OCI-LY1 (cell line): ENCODE measurements at regions not wholly inside any gene's neighbourhood (a gene's known extent, or its start where the extent isn't known, plus 50 kb on each side); places are given as distances from the start of the nearest gene placed in this dataset.

Experiments
- H2AFZ ChIP-seq: fragments of 200-600 bp; sonication (generic), shearing (Covaris generic); 2 replicates; pipeline ENCODE4 v1.6.0; 2014; ENCODE audit warnings: antibody characterized with exemption, mild to moderate bottlenecking, low read length
- H3F3A ChIP-seq: fragments of 200-600 bp; sonication (generic), shearing (Covaris generic); 2 replicates; pipeline ENCODE4 v1.6.0; 2014; ENCODE audit warnings: mild to moderate bottlenecking, antibody characterized with exemption, low read length, moderate library complexity; ENCODE audit not compliant: insufficient read depth
- H3K27ac ChIP-seq: fragments of 200-600 bp; sonication (generic); 2 replicates; pipeline ENCODE4 v1.5.1; 2014; ENCODE audit warnings: low read length, mixed run types, mild to moderate bottlenecking, low read depth; ENCODE audit not compliant: poor library complexity, severe bottlenecking
- H3K27me3 ChIP-seq: fragments of 200-600 bp; sonication (generic); 2 replicates; pipeline ENCODE4 v1.6.0; 2014; ENCODE audit warnings: antibody characterized with exemption, mild to moderate bottlenecking, low read length, moderate library complexity; ENCODE audit not compliant: insufficient read depth
- H3K36me3 ChIP-seq: fragments of 200-600 bp; sonication (generic); 2 replicates; pipeline ENCODE4 v1.6.1; 2014; ENCODE audit warnings: mild to moderate bottlenecking, antibody characterized with exemption, low read length, moderate library complexity, mixed read lengths; ENCODE audit not compliant: insufficient read depth
- H3K4me1 ChIP-seq: fragments of 200-600 bp; sonication (generic); 2 replicates; pipeline ENCODE4 v1.5.1; 2014; ENCODE audit warnings: mild to moderate bottlenecking, low read length, moderate library complexity; ENCODE audit not compliant: insufficient read depth, severe bottlenecking
- H3K4me2 ChIP-seq: fragments of 200-600 bp; sonication (generic), shearing (Covaris generic); 2 replicates; pipeline ENCODE4 v1.6.1; 2014; ENCODE audit warnings: low read length
- H3K4me3 ChIP-seq: fragments of 200-600 bp; sonication (generic); 2 replicates; pipeline ENCODE4 v1.5.1; 2014; ENCODE audit warnings: low read length, low read depth, mild to moderate bottlenecking, mixed read lengths; ENCODE audit not compliant: poor library complexity, severe bottlenecking
- H3K79me2 ChIP-seq: fragments of 200-600 bp; shearing (Covaris generic); 2 replicates; pipeline ENCODE4 v1.6.1; 2016; ENCODE audit warnings: mixed run types, low read length, mixed read lengths; ENCODE audit not compliant: insufficient read depth
- H3K9ac ChIP-seq: fragments of 200-600 bp; sonication (generic), shearing (Covaris generic); 2 replicates; pipeline ENCODE4 v1.6.1; 2014; ENCODE audit warnings: mild to moderate bottlenecking, low read length, mixed read lengths
- H3K9me2 ChIP-seq: fragments of 200-600 bp; sonication (generic), shearing (Covaris generic); 2 replicates; pipeline ENCODE4 v1.6.1; 2014; ENCODE audit warnings: low read depth, mild to moderate bottlenecking, low read length, mixed read lengths
- H3K9me3 ChIP-seq: fragments of 200-600 bp; shearing (Covaris generic); 2 replicates; pipeline ENCODE4 v1.6.1; 2014; ENCODE audit warnings: low read length, mixed read lengths
- H4K20me1 ChIP-seq: fragments of 200-600 bp; sonication (generic), shearing (Covaris generic); 2 replicates; pipeline ENCODE4 v1.6.0; 2016; ENCODE audit warnings: mild to moderate bottlenecking, low read length; ENCODE audit not compliant: insufficient read depth
- CTCF ChIP-seq: fragments of 200-600 bp; sonication (generic), shearing (Covaris generic); IDR thresholded peaks from 2 replicates; pipeline ENCODE4 v1.5.1; 2017; ENCODE audit warnings: mild to moderate bottlenecking, antibody characterized with exemption, low read length, moderate library complexity, mixed read lengths
- EZH2 ChIP-seq: fragments of 200-600 bp; sonication (generic), shearing (Covaris generic); IDR thresholded peaks from 2 replicates; pipeline ENCODE4 v1.8.0; 2017; ENCODE audit warnings: borderline replicate concordance, mixed run types, mild to moderate bottlenecking, antibody characterized with exemption, low read length, moderate library complexity, mixed read lengths

GRCh38 chr11:92382311-92382710 is 157.7 kb downstream of the FAT3 start:
- H3K27me3 ChIP-seq: no peaks in the 10 kb centered on the region
- no peaks in the 10 kb centered on the region for H3K36me3 ChIP-seq
- H3K9me3 ChIP-seq: no peaks in the 10 kb centered on the region
- no peak overlapping the region for H3K9ac ChIP-seq
- H3K4me2 ChIP-seq: no peak overlapping the region
- H3K9me2 ChIP-seq: no peaks in the 10 kb centered on the region
- no peaks in the 10 kb centered on the region for H3K4me1 ChIP-seq
- H3K4me3 ChIP-seq: no peak overlapping the region
- H3K27ac ChIP-seq: no peak overlapping the region
- H4K20me1 ChIP-seq: no peaks in the 10 kb centered on the region
- no peaks in the 10 kb centered on the region for H3K79me2 ChIP-seq
- H3F3A ChIP-seq: no peaks in the 10 kb centered on the region
- H2AFZ ChIP-seq: no peak overlapping the region
- TF ChIP-seq EZH2 (no peak), CTCF (no peak)

GRCh38 chr11:92383430-92383829 is 158.8 kb downstream of the FAT3 start:
- Histone ChIP-seq H3K9ac (no peak overlapping the region), H3K4me1 (no peaks in the 10 kb centered on the region), H3K4me2 (no peak overlapping the region), H2AFZ (no peak overlapping the region), H3K27ac (no peak overlapping the region), H4K20me1 (no peaks in the 10 kb centered on the region), H3F3A (no peaks in the 10 kb centered on the region), H3K27me3 (no peaks in the 10 kb centered on the region), H3K9me3 (no peaks in the 10 kb centered on the region), H3K4me3 (no peak overlapping the region), H3K79me2 (no peaks in the 10 kb centered on the region), H3K9me2 (no peaks in the 10 kb centered on the region), H3K36me3 (no peaks in the 10 kb centered on the region)
- no peak for TF ChIP-seq EZH2
- no peak for TF ChIP-seq CTCF

- Histone ChIP-seq H3K9me3 (no peaks in the 10 kb centered on the region), H3K27me3 (no peaks in the 10 kb centered on the region), H3K4me3 (no peak overlapping the region), H3K27ac (no peak overlapping the region), H3K4me2 (no peak overlapping the region), H4K20me1 (no peaks in the 10 kb centered on the region), H2AFZ (no peak overlapping the region), H3K36me3 (no peaks in the 10 kb centered on the region), H3F3A (no peaks in the 10 kb centered on the region), H3K4me1 (no peaks in the 10 kb centered on the region), H3K9ac (no peak overlapping the region), H3K79me2 (no peaks in the 10 kb centered on the region), H3K9me2 (no peaks in the 10 kb centered on the region)
- TF ChIP-seq CTCF: no peak
- no peak for TF ChIP-seq EZH2
Observed at GRCh38 chr11:92384358-92384757, 159.7 kb downstream of the FAT3 start.
